GM12878 (cell line): ENCODE measurements at regions not wholly inside any gene's neighbourhood (a gene's known extent, or its start where the extent isn't known, plus 50 kb on each side); places are given as distances from the start of the nearest gene placed in this dataset.

ENCODE experiments used
- ATAC-seq: fragments of 200-7000 bp; cut with Tn5 transposase; 3 replicates; pipeline ENCODE4 v1.9.1; 2020; ENCODE audit warnings: mild to moderate bottlenecking, moderate library complexity
- BruUV-seq: library from RNA; stranded (reverse); fragments of 400-500 nt; replicated peaks from 2 replicates; lab custom pipeline; 2021; lab: Mats Ljungman, UMichigan
- CTCF ChIA-PET: fragments of 300-600 bp; sonication (Branson Sonifier 250); formaldehyde crosslinking; extraction: SDS; loops from one replicate; lab custom pipeline; 2021; ENCODE audit warnings: inconsistent platforms; lab: Yijun Ruan, JAX
- POLR2A ChIA-PET: fragments of 350-600 bp; formaldehyde crosslinking; extraction: SDS; loops from one replicate; lab custom pipeline; 2021; ENCODE audit warnings: inconsistent platforms; lab: Charles Lee
- RAD21 ChIA-PET: fragments of 300-600 bp; sonication (Branson Sonifier 250); formaldehyde crosslinking; loops from one replicate; lab custom pipeline; 2023; ENCODE audit warnings: antibody characterized with exemption; ENCODE audit not compliant: unreplicated experiment; lab: Charles Lee
- SMC1A ChIA-PET: fragments of 300-600 bp; sonication (Branson Sonifier 250); formaldehyde crosslinking; loops from one replicate; lab custom pipeline; 2023; ENCODE audit not compliant: unreplicated experiment, uncharacterized antibody; lab: Charles Lee
- DNase-seq: peaks from one replicate; pipeline ENCODE4 v3.0.0-alpha.2; 2011; ENCODE audit warnings: low read depth, low spot score
- FAIRE-seq: peaks from 3 replicates; lab custom pipeline; 2011; peaks lifted over from hg19 to GRCh38; lab: Jason Lieb, UNC
- H2AFZ ChIP-seq: 2 replicates; pipeline ENCODE4 v1.6.0; 2011; ENCODE audit warnings: low read depth, low read length, control low read depth; ENCODE audit not compliant: control insufficient read depth
- H3K27ac ChIP-seq: 2 replicates; pipeline ENCODE4 v1.5.1; 2011; ENCODE audit warnings: control low read depth; ENCODE audit not compliant: control insufficient read depth, insufficient read depth
- H3K27me3 ChIP-seq, 2 experiments: replicated peaks in 1 of 2; 2 replicates each; pipeline versions ENCODE4 v1.6.0 to v1.6.1; 2011; ENCODE audit warnings: low read length in 1 of 2; ENCODE audit not compliant: control insufficient read depth in 2 of 2, insufficient read depth in 2 of 2
- H3K36me3 ChIP-seq, 2 experiments: 2 replicates each; pipeline ENCODE4 v1.5.1; 2011; ENCODE audit warnings: low read length in 1 of 2; ENCODE audit not compliant: control insufficient read depth in 2 of 2, insufficient read depth in 2 of 2
- H3K4me1 ChIP-seq: 2 replicates; pipeline ENCODE4 v1.6.1; 2011; ENCODE audit warnings: mild to moderate bottlenecking, low read length, moderate library complexity, mixed read lengths; ENCODE audit not compliant: control insufficient read depth, insufficient read depth
- H3K4me2 ChIP-seq: 2 replicates; pipeline ENCODE4 v1.6.0; 2011; ENCODE audit warnings: control low read depth; ENCODE audit not compliant: control insufficient read depth, insufficient read depth
- H3K4me3 ChIP-seq: fragments of 200-600 bp; sonication (generic); 2 replicates; pipeline ENCODE4 v1.5.1; 2016
- H3K79me2 ChIP-seq: 2 replicates; pipeline ENCODE4 v1.6.0; 2011; ENCODE audit warnings: low read length; ENCODE audit not compliant: control insufficient read depth, insufficient read depth
- H3K9ac ChIP-seq: 2 replicates; pipeline ENCODE4 v1.8.0; 2011; ENCODE audit warnings: low read length, control low read depth, mixed read lengths; ENCODE audit not compliant: control insufficient read depth, insufficient read depth
- H3K9me3 ChIP-seq: replicated peaks from 3 replicates; pipeline ENCODE4 v1.5.1; 2011; ENCODE audit warnings: mild to moderate bottlenecking, low read length; ENCODE audit not compliant: control insufficient read depth, insufficient read depth
- H4K20me1 ChIP-seq: 2 replicates; pipeline ENCODE4 v1.6.0; 2011; ENCODE audit not compliant: control insufficient read depth, insufficient read depth
- CHD4 ChIP-seq: fragments of 200-600 bp; sonication (generic); IDR thresholded peaks from 2 replicates; pipeline ENCODE4 v1.6.1; 2016; ENCODE audit warnings: mild to moderate bottlenecking
- CREB1 ChIP-seq: IDR thresholded peaks from 2 replicates; pipeline ENCODE4 v1.6.1; 2012; ENCODE audit warnings: low read depth, mild to moderate bottlenecking, inconsistent platforms
- CREM ChIP-seq: IDR thresholded peaks from 2 replicates; pipeline ENCODE4 v1.6.1; 2014; ENCODE audit warnings: antibody characterized with exemption, low read depth
- DPF2 ChIP-seq: fragments of 450-650 bp; IDR thresholded peaks from 2 replicates; pipeline ENCODE4 v1.6.1; 2017; ENCODE audit warnings: mild to moderate bottlenecking
- NFYA ChIP-seq: IDR thresholded peaks from 2 replicates; pipeline ENCODE4 v1.6.1; 2011; ENCODE audit warnings: low read depth, mild to moderate bottlenecking, low read length, improper control_type of control experiment, borderline replicate concordance
- STAT1 ChIP-seq: fragments of 450-650 bp; conservative IDR thresholded peaks from 2 replicates; pipeline ENCODE4 v1.6.1; 2014; ENCODE audit warnings: antibody characterized with exemption, mild to moderate bottlenecking
- SUPT20H ChIP-seq: IDR thresholded peaks from 2 replicates; pipeline ENCODE4 v1.6.1; 2011; ENCODE audit warnings: low read depth, mild to moderate bottlenecking, low read length, moderate library complexity, borderline replicate concordance; ENCODE audit not compliant: control insufficient read depth
- WGBS: methylation state at CpG from one replicate; pipeline ENCODE4 v1.1.6; 2016; ENCODE audit warnings: low lambda C conversion rate; ENCODE audit not compliant: insufficient replicate concordance, insufficient coverage; ENCODE audit errors: missing lambda C conversion rate; 5-methylcytosine and 5-hydroxymethylcytosine counted together
- in situ Hi-C: fragments of 300-500 bp; cut with MboI; formaldehyde crosslinking; loops from 9 replicates; pipeline ENCODE4 v1.14.3; 2018; ENCODE audit warnings: mixed read lengths
- intact Hi-C: fragments of 100-400 bp; cut with micrococcal nuclease; formaldehyde crosslinking; loops from one replicate; pipeline ENCODE4 v1.14.2; 2022; ENCODE audit not compliant: unreplicated experiment
- TF ChIP-seq, protein P1 (sequence below): IDR thresholded peaks from 2 replicates; pipeline ENCODE4 v1.6.1; 2011; ENCODE audit warnings: mild to moderate bottlenecking, low read depth, low read length, moderate library complexity; ENCODE audit not compliant: insufficient replicate concordance

DNA sequence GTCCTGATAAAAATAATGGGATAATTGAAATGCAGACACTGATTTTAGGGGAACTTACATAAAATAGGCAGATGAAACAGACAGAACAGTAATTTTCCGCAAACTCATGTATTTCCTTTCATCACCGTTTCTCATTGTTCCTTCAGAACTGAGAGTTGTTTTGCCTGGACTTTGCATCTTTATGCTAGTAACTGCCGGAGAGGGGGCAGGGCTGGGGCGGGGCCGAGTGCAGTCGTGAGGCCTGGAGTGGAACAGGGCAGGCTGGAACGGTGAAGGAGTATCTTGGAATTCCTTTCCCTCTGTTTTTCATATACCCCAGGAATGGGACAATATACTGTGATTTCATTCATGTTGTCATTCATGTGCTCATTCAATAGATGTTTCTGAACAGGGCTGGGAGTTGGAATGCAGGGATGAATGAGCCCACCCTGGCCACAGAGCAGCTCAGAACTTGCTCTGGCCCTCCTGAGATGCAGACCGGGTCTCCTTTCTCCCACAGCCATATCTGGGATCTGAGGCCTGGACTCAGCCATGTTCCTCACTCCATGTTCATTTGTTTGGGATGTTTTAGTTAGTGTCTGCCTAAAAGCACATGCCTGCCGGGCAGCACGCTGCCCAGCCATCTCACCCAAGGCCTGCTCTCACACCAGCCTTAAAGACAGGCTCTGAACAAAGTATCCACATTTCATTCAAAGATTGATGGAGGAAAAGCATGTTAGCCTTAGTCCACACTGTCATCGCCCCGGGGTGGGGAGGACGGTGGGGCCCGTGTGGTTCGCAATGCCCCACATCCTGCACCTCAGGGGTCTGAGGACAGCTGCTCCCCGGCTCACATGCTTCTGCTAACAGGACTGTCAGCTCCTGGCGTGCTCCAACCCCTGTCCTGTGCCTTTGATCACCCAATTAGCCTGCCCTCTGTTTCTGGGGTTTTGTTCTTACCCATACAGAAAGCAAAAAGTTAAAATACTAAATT is 92.9 kb downstream of the SOX1 start:
- RAD21 ChIA-PET, result no interaction called here
- H3K27ac ChIP-seq, result no peak overlapping the region
- no peak overlapping the region for H2AFZ ChIP-seq
- CTCF ChIA-PET, result no interaction called here
- WGBS, result 10% methylated on average over 17 of the region's 17 CpGs
- H3K36me3 ChIP-seq, result no peaks in the 10 kb centered on the region
- no peaks in the 10 kb centered on the region for H3K79me2 ChIP-seq
- in situ Hi-C loops, result no loop called here
- intact Hi-C loops, result no loop called here
- H3K4me1 ChIP-seq, result no peaks in the 10 kb centered on the region
- H3K4me3 ChIP-seq, result no peak overlapping the region
- no peaks in the 10 kb centered on the region for H3K27me3 ChIP-seq
- FAIRE-seq, result no peak
- H4K20me1 ChIP-seq, result no peaks in the 10 kb centered on the region
- POLR2A ChIA-PET, result no interaction called here
- no peaks in the 10 kb centered on the region; the same call in 2 of the 3 replicates for H3K9me3 ChIP-seq
- no peak for TF ChIP-seq CREM
- TF ChIP-seq DPF2, result no peak
- no peak for TF ChIP-seq STAT1
- no peak for TF ChIP-seq CHD4
- no peak for TF ChIP-seq NFYA
- no peak for TF ChIP-seq SUPT20H
- TF ChIP-seq, protein P1, sequence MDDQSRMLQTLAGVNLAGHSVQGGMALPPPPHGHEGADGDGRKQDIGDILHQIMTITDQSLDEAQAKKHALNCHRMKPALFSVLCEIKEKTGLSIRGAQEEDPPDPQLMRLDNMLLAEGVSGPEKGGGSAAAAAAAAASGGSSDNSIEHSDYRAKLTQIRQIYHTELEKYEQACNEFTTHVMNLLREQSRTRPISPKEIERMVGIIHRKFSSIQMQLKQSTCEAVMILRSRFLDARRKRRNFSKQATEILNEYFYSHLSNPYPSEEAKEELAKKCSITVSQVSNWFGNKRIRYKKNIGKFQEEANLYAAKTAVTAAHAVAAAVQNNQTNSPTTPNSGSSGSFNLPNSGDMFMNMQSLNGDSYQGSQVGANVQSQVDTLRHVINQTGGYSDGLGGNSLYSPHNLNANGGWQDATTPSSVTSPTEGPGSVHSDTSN, result no peak
- TF ChIP-seq CREB1, result no peak
- DNase-seq, result no peak
- ATAC-seq, result no peak
- H3K9ac ChIP-seq, result no peak overlapping the region
- no TSS peak for BruUV-seq
- no peak overlapping the region for H3K4me2 ChIP-seq
- SMC1A ChIA-PET, result no interaction called here
